MCF 10A (cell line): ENCODE measurements at regions not wholly inside any gene's neighbourhood (a gene's known extent, or its start where the extent isn't known, plus 50 kb on each side); places are given as distances from the start of the nearest gene placed in this dataset.

Experiments
- BruUV-seq: library from RNA; stranded (reverse); fragments of 400-500 nt; replicated peaks from 2 replicates; lab custom pipeline; 2021; lab: Mats Ljungman, UMichigan
- CTCF ChIA-PET: fragments of 300-600 bp; sonication (Branson Sonifier 250); formaldehyde crosslinking; extraction: SDS; loops from one replicate; lab custom pipeline; 2021; ENCODE audit warnings: antibody characterized with exemption, inconsistent platforms; lab: Yijun Ruan, JAX
- POLR2A ChIA-PET: fragments of 300-600, 350-650 bp; sonication (Branson Sonifier 250); formaldehyde crosslinking; extraction: SDS; loops from one replicate; lab custom pipeline; 2020; ENCODE audit warnings: antibody characterized with exemption, inconsistent platforms; lab: Yijun Ruan, JAX
- DNase-seq: peaks from one replicate; pipeline ENCODE4 v3.0.0-alpha.2; 2018; ENCODE audit not compliant: unreplicated experiment
- H3K27ac Mint-ChIP-seq: one replicate; pipeline ENCODE4 v1.8.0; 2022; ENCODE audit warnings: mild to moderate bottlenecking, low read depth, mixed read lengths; ENCODE audit not compliant: unreplicated experiment
- H3K27me3 Mint-ChIP-seq: one replicate; pipeline ENCODE4 v1.8.0; 2022; ENCODE audit warnings: mixed read lengths; ENCODE audit not compliant: insufficient read depth, unreplicated experiment
- H3K36me3 Mint-ChIP-seq: one replicate; pipeline ENCODE4 v1.8.0; 2022; ENCODE audit warnings: mild to moderate bottlenecking, moderate library complexity, mixed read lengths; ENCODE audit not compliant: insufficient read depth, unreplicated experiment
- H3K4me1 Mint-ChIP-seq: one replicate; pipeline ENCODE4 v1.8.0; 2022; ENCODE audit warnings: mixed read lengths; ENCODE audit not compliant: insufficient read depth, unreplicated experiment
- H3K4me3 Mint-ChIP-seq: one replicate; pipeline ENCODE4 v1.8.0; 2022; ENCODE audit warnings: mild to moderate bottlenecking, moderate library complexity, mixed read lengths; ENCODE audit not compliant: unreplicated experiment
- H3K9me3 Mint-ChIP-seq: one replicate; pipeline ENCODE4 v1.8.0; 2022; ENCODE audit warnings: mixed read lengths; ENCODE audit not compliant: unreplicated experiment
- intact Hi-C: fragments of 100-400 bp; cut with micrococcal nuclease; formaldehyde crosslinking; loops from 2 replicates; pipeline ENCODE4 v1.14.1; 2022
- TF ChIP-seq, protein P1 (sequence below): fragments of 200-600 bp; IDR thresholded peaks from one replicate; pipeline ENCODE4 v1.8.0; 2022; ENCODE audit warnings: antibody characterized with exemption, mild to moderate bottlenecking; ENCODE audit not compliant: unreplicated experiment

DNA sequence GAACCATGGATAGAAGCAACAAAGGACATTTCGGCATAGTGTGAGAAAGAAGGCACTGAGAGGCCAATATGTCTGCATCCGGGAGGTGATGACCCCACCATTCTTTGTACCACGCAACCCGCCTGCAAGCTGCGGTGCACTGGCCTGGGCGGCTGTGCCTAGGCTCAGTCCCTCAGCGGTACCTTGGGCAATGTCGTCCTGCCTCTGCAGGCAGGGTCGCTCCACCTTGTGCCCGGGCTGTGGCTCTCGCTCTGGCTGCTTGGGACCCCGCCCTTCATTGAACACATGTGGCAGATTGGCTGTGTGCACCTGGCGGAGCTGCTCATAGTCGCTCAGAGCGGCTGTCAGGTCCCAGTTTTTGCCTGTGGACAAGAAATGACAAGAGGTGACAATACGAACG, 243.2 kb downstream of the KLF13 start:
- intact Hi-C loops: loop anchor here (2.0 kb wide), 1 partner anchor 403 kb away; no protein-coding TSS in a partner anchor
- ChIA-PET POLR2A (no interaction called here), CTCF (interaction anchor here (2.9 kb wide), 1 partner anchor 408 kb away, joined by 8 read pairs; no protein-coding TSS in a partner anchor)
- H3K4me3 Mint-ChIP-seq: no peak overlapping the region
- no peaks in the 10 kb centered on the region for H3K36me3 Mint-ChIP-seq
- no peaks in the 10 kb centered on the region for H3K27me3 Mint-ChIP-seq
- TF ChIP-seq, protein P1, sequence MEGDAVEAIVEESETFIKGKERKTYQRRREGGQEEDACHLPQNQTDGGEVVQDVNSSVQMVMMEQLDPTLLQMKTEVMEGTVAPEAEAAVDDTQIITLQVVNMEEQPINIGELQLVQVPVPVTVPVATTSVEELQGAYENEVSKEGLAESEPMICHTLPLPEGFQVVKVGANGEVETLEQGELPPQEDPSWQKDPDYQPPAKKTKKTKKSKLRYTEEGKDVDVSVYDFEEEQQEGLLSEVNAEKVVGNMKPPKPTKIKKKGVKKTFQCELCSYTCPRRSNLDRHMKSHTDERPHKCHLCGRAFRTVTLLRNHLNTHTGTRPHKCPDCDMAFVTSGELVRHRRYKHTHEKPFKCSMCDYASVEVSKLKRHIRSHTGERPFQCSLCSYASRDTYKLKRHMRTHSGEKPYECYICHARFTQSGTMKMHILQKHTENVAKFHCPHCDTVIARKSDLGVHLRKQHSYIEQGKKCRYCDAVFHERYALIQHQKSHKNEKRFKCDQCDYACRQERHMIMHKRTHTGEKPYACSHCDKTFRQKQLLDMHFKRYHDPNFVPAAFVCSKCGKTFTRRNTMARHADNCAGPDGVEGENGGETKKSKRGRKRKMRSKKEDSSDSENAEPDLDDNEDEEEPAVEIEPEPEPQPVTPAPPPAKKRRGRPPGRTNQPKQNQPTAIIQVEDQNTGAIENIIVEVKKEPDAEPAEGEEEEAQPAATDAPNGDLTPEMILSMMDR: no peak
- peaks cover 5% of the 10 kb centered on the region for H3K4me1 Mint-ChIP-seq
- H3K9me3 Mint-ChIP-seq: no peaks in the 10 kb centered on the region
- no peak overlapping the region for H3K27ac Mint-ChIP-seq
- DNase-seq: no peak
- no TSS peak for BruUV-seq

DNA sequence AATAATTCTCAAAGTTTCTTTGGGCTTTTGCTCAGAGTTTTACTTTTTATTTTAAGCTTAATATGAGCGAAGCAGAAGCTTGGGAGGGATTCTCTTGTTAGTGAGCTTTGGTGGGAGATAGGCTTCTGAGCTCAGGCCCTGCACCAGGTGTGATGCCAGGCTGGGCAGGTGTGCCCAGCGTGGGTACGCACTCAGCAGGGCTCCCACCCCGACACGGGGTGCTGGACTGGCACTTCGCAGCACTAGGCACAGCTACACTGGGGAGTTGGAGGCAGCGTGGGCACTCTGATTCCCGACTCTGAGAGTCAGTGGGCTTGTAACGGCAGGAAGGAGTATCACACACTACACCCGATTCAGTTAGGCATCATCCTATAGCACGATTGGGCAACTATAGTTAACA, 244.0 kb downstream of the KLF13 start:
- no TSS peak for BruUV-seq
- ChIA-PET POLR2A (no interaction called here), CTCF (interaction anchor here (0.5 to 4.0 kb wide), 12 partner anchors 12 to 407 kb away, joined by 3 to 33 read pairs (median 5); partner anchors contain the start of gene OTUD7A)
- H3K36me3 Mint-ChIP-seq: no peaks in the 10 kb centered on the region
- intact Hi-C loops: loop anchor here (2.0 kb wide), 1 partner anchor 402 kb away; no protein-coding TSS in a partner anchor
- H3K27ac Mint-ChIP-seq: no peak overlapping the region
- H3K4me3 Mint-ChIP-seq: no peak overlapping the region
- no peak for DNase-seq
- no peaks in the 10 kb centered on the region for H3K9me3 Mint-ChIP-seq
- TF ChIP-seq, protein P1: no peak
- peaks cover 5% of the 10 kb centered on the region for H3K4me1 Mint-ChIP-seq
- H3K27me3 Mint-ChIP-seq: no peaks in the 10 kb centered on the region

- no peaks in the 10 kb centered on the region for H3K36me3 Mint-ChIP-seq
- H3K4me3 Mint-ChIP-seq: no peak overlapping the region
- no peak overlapping the region for H3K27ac Mint-ChIP-seq
- TF ChIP-seq, protein P1: peak; percentile 42
- H3K27me3 Mint-ChIP-seq: no peaks in the 10 kb centered on the region
- POLR2A ChIA-PET: interaction anchor here (0.8 kb wide), 1 partner anchor 21 kb away, joined by 4 read pairs; no protein-coding TSS in a partner anchor
- intact Hi-C loops: loop anchor here (1.0 to 2.0 kb wide), 2 partner anchors 297 to 401 kb away; no protein-coding TSS in a partner anchor
- peaks cover 5% of the 10 kb centered on the region for H3K4me1 Mint-ChIP-seq
- BruUV-seq: no TSS peak
- no peaks in the 10 kb centered on the region for H3K9me3 Mint-ChIP-seq
- CTCF ChIA-PET: interaction anchor here (0.6 to 4.0 kb wide), 30 partner anchors 8 to 648 kb away, joined by 3 to 33 read pairs (median 4); partner anchors contain the start of gene OTUD7A
- peak; percentile 41 for DNase-seq
Measured at GRCh38 chr15:31571676-31572075, 245.0 kb downstream of the KLF13 start.

- Mint-ChIP-seq H3K9me3 (no peaks in the 10 kb centered on the region), H3K4me3 (no peak overlapping the region), H3K36me3 (no peaks in the 10 kb centered on the region), H3K27ac (no peak overlapping the region), H3K27me3 (no peaks in the 10 kb centered on the region), H3K4me1 (peaks cover 5% of the 10 kb centered on the region)
- DNase-seq: no peak
- BruUV-seq: no TSS peak
- POLR2A ChIA-PET: no interaction called here
- TF ChIP-seq, protein P1: no peak
- intact Hi-C loops: no loop called here
- CTCF ChIA-PET: interaction anchor here (0.5 to 4.0 kb wide), 3 partner anchors 8 to 404 kb away, joined by 3 to 33 read pairs (median 19); no protein-coding TSS in a partner anchor
Measured at GRCh38 chr15:31573759-31574158, 247.1 kb downstream of the KLF13 start.
